ENCODE measurements at regions not wholly inside any gene's neighbourhood (a gene's known extent, or its start where the extent isn't known, plus 50 kb on each side); places are given as distances from the start of the nearest gene placed in this dataset.

DNA sequence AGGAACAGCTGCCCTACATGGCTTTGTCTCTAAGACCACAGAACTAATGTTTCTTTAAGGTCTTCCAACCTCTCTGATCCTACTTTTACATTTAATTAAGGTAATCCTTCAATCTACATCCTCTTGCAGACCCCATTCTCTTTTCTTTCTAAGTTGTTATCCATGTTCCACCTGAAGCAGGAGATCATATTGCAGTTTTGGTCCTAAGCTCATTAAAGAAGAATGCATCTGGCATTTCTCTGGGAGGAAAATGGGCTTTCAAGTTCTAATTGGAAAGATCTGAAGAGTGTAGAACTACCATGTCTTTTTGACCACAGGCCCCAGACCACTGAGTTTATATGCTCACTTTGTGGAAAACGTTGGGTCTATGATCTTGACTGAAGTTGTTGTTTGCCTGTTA lies 111.2 kb downstream of the SEM1 start:
- TF ChIP-seq, protein P1, sequence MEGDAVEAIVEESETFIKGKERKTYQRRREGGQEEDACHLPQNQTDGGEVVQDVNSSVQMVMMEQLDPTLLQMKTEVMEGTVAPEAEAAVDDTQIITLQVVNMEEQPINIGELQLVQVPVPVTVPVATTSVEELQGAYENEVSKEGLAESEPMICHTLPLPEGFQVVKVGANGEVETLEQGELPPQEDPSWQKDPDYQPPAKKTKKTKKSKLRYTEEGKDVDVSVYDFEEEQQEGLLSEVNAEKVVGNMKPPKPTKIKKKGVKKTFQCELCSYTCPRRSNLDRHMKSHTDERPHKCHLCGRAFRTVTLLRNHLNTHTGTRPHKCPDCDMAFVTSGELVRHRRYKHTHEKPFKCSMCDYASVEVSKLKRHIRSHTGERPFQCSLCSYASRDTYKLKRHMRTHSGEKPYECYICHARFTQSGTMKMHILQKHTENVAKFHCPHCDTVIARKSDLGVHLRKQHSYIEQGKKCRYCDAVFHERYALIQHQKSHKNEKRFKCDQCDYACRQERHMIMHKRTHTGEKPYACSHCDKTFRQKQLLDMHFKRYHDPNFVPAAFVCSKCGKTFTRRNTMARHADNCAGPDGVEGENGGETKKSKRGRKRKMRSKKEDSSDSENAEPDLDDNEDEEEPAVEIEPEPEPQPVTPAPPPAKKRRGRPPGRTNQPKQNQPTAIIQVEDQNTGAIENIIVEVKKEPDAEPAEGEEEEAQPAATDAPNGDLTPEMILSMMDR (IDR thresholded peaks at IDR 0.05): no peak
- TF ChIP-seq POLR2A (IDR thresholded peaks at IDR 0.05) (no peak), POLR2AphosphoS5 (IDR thresholded peaks at IDR 0.05) (no peak), EP300 (IDR thresholded peaks at IDR 0.05; ENCODE audit: low read depth) (no peak)

All from transverse colon (tissue), 4 donors.